Smooth muscle cell (in vitro differentiated cells): ENCODE measurements at regions not wholly inside any gene's neighbourhood (a gene's known extent, or its start where the extent isn't known, plus 50 kb on each side); places are given as distances from the start of the nearest gene placed in this dataset.
A peak's percentile ranks its signal among the peaks of the same experiment; 100 is the strongest.

ENCODE experiments used
- DNase-seq: peaks from one replicate; lab custom pipeline; 2025; ENCODE audit not compliant: unreplicated experiment; lab: John Stamatoyannopoulos, UW
- H2AFZ ChIP-seq: fragments of 200-600 bp; sonication (generic); 2 replicates; pipeline ENCODE4 v1.6.0; 2016; ENCODE audit warnings: antibody characterized with exemption, low read depth, mild to moderate bottlenecking
- H3F3A ChIP-seq: fragments of 200-600 bp; sonication (generic); 2 replicates; pipeline ENCODE4 v1.6.0; 2017; ENCODE audit warnings: antibody characterized with exemption, low read depth
- H3K27ac ChIP-seq: fragments of 200-600 bp; sonication (generic); 2 replicates; pipeline ENCODE4 v1.5.1; 2016; ENCODE audit warnings: low read depth, mild to moderate bottlenecking
- H3K27me3 ChIP-seq: fragments of 200-600 bp; sonication (generic); 2 replicates; pipeline ENCODE4 v1.6.1; 2016; ENCODE audit warnings: low read depth, mild to moderate bottlenecking
- H3K36me3 ChIP-seq: fragments of 200-600 bp; sonication (generic); 2 replicates; pipeline ENCODE4 v1.5.1; 2016; ENCODE audit warnings: low read depth
- H3K4me1 ChIP-seq: fragments of 200-600 bp; sonication (generic); 2 replicates; pipeline ENCODE4 v1.5.1; 2016; ENCODE audit warnings: low read depth
- H3K4me2 ChIP-seq: fragments of 200-600 bp; sonication (generic); 2 replicates; pipeline ENCODE4 v1.6.0; 2016; ENCODE audit warnings: mild to moderate bottlenecking
- H3K4me3 ChIP-seq: fragments of 200-600 bp; sonication (generic); 2 replicates; pipeline ENCODE4 v1.5.1; 2016; ENCODE audit warnings: mild to moderate bottlenecking
- H3K79me2 ChIP-seq: fragments of 200-600 bp; sonication (generic); 2 replicates; pipeline ENCODE4 v1.6.0; 2016; ENCODE audit warnings: low read depth, mild to moderate bottlenecking
- H3K9ac ChIP-seq: fragments of 200-600 bp; sonication (generic); 2 replicates; pipeline ENCODE4 v1.6.0; 2016; ENCODE audit warnings: low read depth
- H3K9me3 ChIP-seq: fragments of 200-600 bp; sonication (generic); replicated peaks from 2 replicates; pipeline ENCODE4 v1.5.1; 2016; ENCODE audit warnings: low read depth
- H4K20me1 ChIP-seq: fragments of 200-600 bp; sonication (generic); 2 replicates; pipeline ENCODE4 v1.6.0; 2016; ENCODE audit warnings: low read depth
- CTCF ChIP-seq: fragments of 200-600 bp; sonication (generic); IDR thresholded peaks from 2 replicates; pipeline ENCODE4 v1.5.1; 2017; ENCODE audit warnings: borderline replicate concordance, mild to moderate bottlenecking, antibody characterized with exemption; ENCODE audit not compliant: insufficient read depth, poor library complexity, severe bottlenecking
- WGBS: methylation state at CpG from one replicate; pipeline ENCODE4 v1.1.7; 2016; ENCODE audit warnings: low lambda C conversion rate; 5-methylcytosine and 5-hydroxymethylcytosine counted together

GRCh38 chr12:58171914-58172313 lies 230.5 kb downstream of the ATP23 start:
- no peaks in the 10 kb centered on the region for H4K20me1 ChIP-seq
- H3K4me2 ChIP-seq, result no peak overlapping the region
- no peaks in the 10 kb centered on the region for H3K79me2 ChIP-seq
- no peak for DNase-seq
- H3K27me3 ChIP-seq, result peaks cover 2% of the 10 kb centered on the region
- H3K4me1 ChIP-seq, result no peaks in the 10 kb centered on the region
- H3K36me3 ChIP-seq, result no peaks in the 10 kb centered on the region
- no peak overlapping the region for H3K9ac ChIP-seq
- no peaks in the 10 kb centered on the region for H3F3A ChIP-seq
- H3K4me3 ChIP-seq, result no peak overlapping the region
- no peak overlapping the region for H2AFZ ChIP-seq
- no peak for TF ChIP-seq CTCF
- WGBS, result 90% methylated on average over 2 of the region's 2 CpGs
- no peaks in the 10 kb centered on the region for H3K9me3 ChIP-seq
- no peak overlapping the region for H3K27ac ChIP-seq

- Histone ChIP-seq H3K9ac (no peak overlapping the region), H3K9me3 (no peaks in the 10 kb centered on the region), H3K79me2 (no peaks in the 10 kb centered on the region), H3K27me3 (peaks cover 8% of the 10 kb centered on the region), H2AFZ (no peak overlapping the region), H3F3A (no peaks in the 10 kb centered on the region), H3K4me2 (no peak overlapping the region), H4K20me1 (no peaks in the 10 kb centered on the region), H3K4me3 (no peak overlapping the region), H3K4me1 (no peaks in the 10 kb centered on the region), H3K27ac (no peak overlapping the region), H3K36me3 (no peaks in the 10 kb centered on the region)
- WGBS, result 95% methylated on average over 21 of the region's 21 CpGs
- DNase-seq, result no peak
- TF ChIP-seq CTCF, result no peak
Measured at GRCh38 chr12:58172433-58173073, 231.2 kb downstream of the ATP23 start.

DNA sequence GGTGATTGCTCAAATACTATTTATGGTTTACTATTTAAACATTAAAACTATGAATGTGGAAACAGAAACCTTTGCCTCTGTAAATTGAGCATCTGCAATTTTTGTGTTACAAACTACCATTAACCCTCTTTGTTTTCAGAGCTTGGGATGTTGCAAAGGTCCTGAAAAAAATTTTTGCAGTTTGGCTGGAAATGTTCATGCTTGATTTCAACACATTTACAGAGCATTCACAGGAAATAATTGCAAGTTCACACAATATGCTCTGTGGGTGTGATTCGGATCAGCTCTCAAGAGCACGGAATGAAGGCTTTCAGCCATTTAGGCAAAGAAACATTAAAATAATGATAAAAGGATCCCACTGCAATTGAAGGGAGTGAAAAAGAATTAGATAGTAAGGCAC lies 232.9 kb downstream of the ATP23 start:
- Histone ChIP-seq H3K79me2 (no peaks in the 10 kb centered on the region), H3K9ac (no peak overlapping the region), H3K4me2 (no peak overlapping the region), H3K4me3 (no peak overlapping the region), H2AFZ (no peak overlapping the region), H4K20me1 (no peaks in the 10 kb centered on the region), H3K9me3 (no peaks in the 10 kb centered on the region), H3F3A (no peaks in the 10 kb centered on the region), H3K27me3 (peaks cover 16% of the 10 kb centered on the region), H3K4me1 (no peaks in the 10 kb centered on the region), H3K27ac (no peak overlapping the region), H3K36me3 (no peaks in the 10 kb centered on the region)
- TF ChIP-seq CTCF, result no peak
- DNase-seq, result no peak
- 89% methylated on average over 2 of the region's 2 CpGs for WGBS

- Histone ChIP-seq H3K4me3 (no peak overlapping the region), H3K27ac (no peak overlapping the region), H3K4me1 (no peaks in the 10 kb centered on the region), H4K20me1 (no peaks in the 10 kb centered on the region), H3K27me3 (peaks cover 16% of the 10 kb centered on the region), H3F3A (no peaks in the 10 kb centered on the region), H2AFZ (no peak overlapping the region), H3K9me3 (no peaks in the 10 kb centered on the region), H3K79me2 (no peaks in the 10 kb centered on the region), H3K4me2 (no peak overlapping the region), H3K9ac (no peak overlapping the region), H3K36me3 (no peaks in the 10 kb centered on the region)
- peak; percentile 68 for TF ChIP-seq CTCF
- DNase-seq, result no peak
- 26% methylated on average over 7 of the region's 7 CpGs for WGBS
Measured at GRCh38 chr12:58176296-58176869, 235.0 kb downstream of the ATP23 start.
